ENCODE measurements at regions not wholly inside any gene's neighbourhood (a gene's known extent, or its start where the extent isn't known, plus 50 kb on each side); places are given as distances from the start of the nearest gene placed in this dataset.
A peak's percentile ranks its signal among the peaks of the same experiment; 100 is the strongest.

GRCh38 chr17:36761203-36761950, 160.0 kb downstream of the MRM1 start:
- no peak for DNase-seq

- DNase-seq, result no peak
Measured at GRCh38 chr17:36765436-36766043, 164.2 kb downstream of the MRM1 start.

- no peak for DNase-seq
Measured at GRCh38 chr17:36768394-36768793, 167.0 kb downstream of the MRM1 start.

- DNase-seq, result no peak
Measured at GRCh38 chr17:36773039-36773438, 164.2 kb upstream of the LHX1 start.

GRCh38 chr17:36777118-36777517, 160.2 kb upstream of the LHX1 start:
- peak; percentile 8 for DNase-seq

- DNase-seq, result no peak
Measured at GRCh38 chr17:36778448-36778847, 158.8 kb upstream of the LHX1 start.

GRCh38 chr17:36779550-36779949, 157.7 kb upstream of the LHX1 start:
- DNase-seq, result no peak

- DNase-seq, result no peak
Measured at GRCh38 chr17:36784633-36785032, 152.6 kb upstream of the LHX1 start.

GRCh38 chr17:36786867-36787266, 150.4 kb upstream of the LHX1 start:
- DNase-seq, result no peak

- no peak for DNase-seq
Measured at GRCh38 chr17:36791150-36791941, 145.9 kb upstream of the LHX1 start.

- no peak for DNase-seq
Measured at GRCh38 chr17:36791942-36792475, 145.3 kb upstream of the LHX1 start.

DNA sequence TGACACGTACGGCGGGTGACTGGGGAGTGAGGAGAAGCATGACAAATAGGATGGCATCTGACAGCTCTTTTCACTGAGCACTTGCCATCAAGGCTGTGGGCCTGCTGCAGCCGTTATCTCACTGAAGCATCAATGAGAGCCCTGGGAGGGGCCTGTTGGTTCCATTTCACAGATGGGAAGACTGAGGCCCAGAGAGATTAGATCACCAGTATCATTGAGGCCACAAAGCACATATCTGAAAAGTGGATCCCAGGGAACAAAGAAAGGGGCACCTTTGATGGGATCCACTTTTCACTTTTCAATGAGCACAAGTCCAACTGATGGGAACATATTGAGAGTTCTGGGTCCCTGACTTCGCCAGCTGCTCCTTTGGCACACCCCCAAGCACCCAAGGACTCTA, 144.4 kb upstream of the LHX1 start:
- no peak for DNase-seq

- no peak for DNase-seq
Measured at GRCh38 chr17:36793976-36794375, 143.3 kb upstream of the LHX1 start.

DNA sequence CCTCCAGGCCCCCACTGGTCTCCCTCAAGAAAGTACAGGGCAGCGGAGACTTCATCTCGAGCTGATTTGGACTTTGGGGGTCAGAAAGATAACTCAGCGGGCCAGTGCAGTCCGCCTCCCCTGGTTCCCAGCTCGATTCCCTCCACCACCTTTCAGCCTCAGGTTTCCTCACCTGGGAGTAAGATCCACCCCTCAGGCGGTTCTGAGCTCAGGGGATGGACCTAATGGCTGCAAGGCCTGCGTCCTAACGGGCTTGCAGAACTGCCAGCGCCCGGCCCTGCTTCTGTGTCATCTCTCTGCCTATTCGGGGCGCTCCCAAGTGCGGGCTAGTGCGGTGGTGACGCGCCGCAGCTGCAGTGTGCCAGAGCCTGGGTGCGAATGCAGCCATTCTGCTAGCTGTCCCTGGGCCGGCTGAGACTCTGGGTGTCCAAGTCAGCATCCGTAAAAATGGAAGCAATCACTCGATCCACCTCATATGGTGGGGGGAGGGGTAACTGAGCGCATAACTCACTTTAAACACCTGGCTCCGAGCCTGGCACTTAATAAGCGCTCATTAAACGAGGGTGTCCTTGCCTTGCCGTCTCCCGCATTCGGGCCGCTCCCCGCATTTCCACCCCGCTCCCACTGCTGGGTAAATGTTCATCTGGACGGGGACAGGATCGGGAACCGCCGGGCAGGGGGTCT, 129.6 kb upstream of the LHX1 start:
- no peak for DNase-seq

- DNase-seq, result no peak
Measured at GRCh38 chr17:36808180-36808661, 129.1 kb upstream of the LHX1 start.

GRCh38 chr17:36812762-36813161, 124.5 kb upstream of the LHX1 start:
- no peak for DNase-seq

GRCh38 chr17:36813357-36813756, 123.9 kb upstream of the LHX1 start:
- DNase-seq, result no peak

GRCh38 chr17:36813957-36814563, 123.2 kb upstream of the LHX1 start:
- no peak for DNase-seq

- no peak for DNase-seq
Measured at GRCh38 chr17:36814958-36815357, 122.3 kb upstream of the LHX1 start.

DNA sequence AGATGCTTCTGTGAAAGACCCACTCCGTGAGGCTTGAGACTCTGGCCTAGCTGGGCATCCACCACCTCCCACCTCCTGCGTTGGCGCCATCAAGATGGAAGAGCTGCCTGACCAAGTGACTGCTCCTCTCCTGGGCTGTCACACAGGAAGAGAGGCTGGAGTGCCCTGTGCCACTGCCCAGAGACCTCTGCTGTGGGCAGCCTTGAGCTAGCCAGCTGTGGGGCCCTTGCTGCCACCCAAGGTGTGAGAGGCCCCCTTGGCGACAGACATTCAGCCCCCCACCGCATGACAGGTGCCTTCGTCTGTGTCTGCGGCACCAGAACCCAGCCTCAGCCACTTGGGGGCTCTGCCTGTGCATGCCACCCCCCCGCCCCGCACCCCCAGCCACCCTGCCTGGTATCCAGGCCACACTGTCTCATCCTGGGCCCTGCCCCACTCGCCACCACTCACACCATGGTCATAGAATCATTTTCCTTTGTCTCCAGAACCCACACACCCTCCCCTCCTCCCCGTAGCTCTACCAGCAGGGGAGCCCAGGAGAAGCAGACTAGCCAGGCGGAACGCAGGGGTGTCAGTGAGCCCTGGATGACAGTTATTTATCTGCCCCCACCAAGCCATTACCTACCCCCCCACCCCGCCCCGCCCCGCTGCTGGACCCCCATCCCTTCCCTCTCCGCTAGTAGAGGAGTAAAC, 120.9 kb upstream of the LHX1 start:
- DNase-seq, result no peak

GRCh38 chr17:36816907-36817288, 120.4 kb upstream of the LHX1 start:
- no peak for DNase-seq

DNA sequence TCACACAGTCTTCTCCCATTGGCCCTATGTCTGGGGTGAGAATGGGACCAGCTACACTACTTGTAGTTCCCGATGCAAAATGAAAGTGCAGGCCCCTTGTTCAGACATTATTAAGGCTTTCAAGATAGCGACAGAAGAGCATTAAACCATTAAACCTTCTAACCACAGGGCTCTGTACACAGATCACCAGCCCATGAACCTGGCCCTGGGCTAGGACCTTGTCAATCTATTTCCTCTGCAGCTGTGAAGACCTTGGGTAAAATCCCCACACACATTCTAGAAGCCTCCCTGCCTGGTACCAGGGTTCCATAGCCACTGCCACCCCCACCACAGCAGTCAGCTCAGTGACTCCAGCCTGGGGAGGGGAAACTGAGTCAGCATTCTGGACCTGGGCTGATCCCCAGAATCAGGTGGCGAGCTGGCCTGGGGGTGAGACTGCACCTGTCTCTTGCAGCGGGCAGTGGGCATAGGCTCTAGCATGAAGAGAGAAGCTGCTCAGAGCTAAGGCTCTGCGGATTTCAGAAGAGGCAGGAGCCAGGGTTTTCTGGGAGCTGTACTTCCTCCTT, 119.7 kb upstream of the LHX1 start:
- no peak for DNase-seq

All from fibroblast of skin of right biceps (primary cell).